ENCODE measurements at regions not wholly inside any gene's neighbourhood (a gene's known extent, or its start where the extent isn't known, plus 50 kb on each side); places are given as distances from the start of the nearest gene placed in this dataset.

GRCh38 chr7:26925768-26926167 lies 61.4 kb upstream of the SKAP2 start:
- H3K4me1 ChIP-seq (replicated peaks in 1 of 4; ENCODE audit: control insufficient read depth in 3 of 4, insufficient read depth in 4 of 4, low read length in 3 of 4): peaks cover 0 to 6% (median 2%) of the 10 kb centered on the region in 4 experiments; a peak in 2 of 7 replicates
- no peak overlapping the region for H3K14ac ChIP-seq (ENCODE audit: insufficient read length)
- no peak overlapping the region for H2BK15ac ChIP-seq (ENCODE audit: low read length)
- CTCF ChIA-PET (ENCODE audit: partially characterized antibody): no interaction called here
- no peak overlapping the region for H3K4me3 ChIP-seq (ENCODE audit: extremely low read depth in 1 of 4, insufficient read depth in 2 of 4, low read depth in 3 of 4, low read length in 4 of 4)
- H4K8ac ChIP-seq (ENCODE audit: extremely low read depth, insufficient read depth, low read length): no peak overlapping the region
- no peak overlapping the region for H2BK5ac ChIP-seq (ENCODE audit: low read depth, low read length)
- no peak overlapping the region for H3K56ac ChIP-seq (replicated peaks; ENCODE audit: insufficient read length, low read depth, low read length)
- H4K20me1 ChIP-seq (replicated peaks in 1 of 2; ENCODE audit: control insufficient read depth in 1 of 2, insufficient read depth in 2 of 2, low read length in 2 of 2): no peaks in the 10 kb centered on the region
- H3K23ac ChIP-seq (ENCODE audit: insufficient read length): no peak overlapping the region
- no peaks in the 10 kb centered on the region for H3K79me2 ChIP-seq (ENCODE audit: control insufficient read depth in 1 of 2, insufficient read depth in 2 of 2, low read length in 2 of 2)
- H3K36me3 ChIP-seq (ENCODE audit: control insufficient read depth in 2 of 4, insufficient read depth in 4 of 4, low read length in 3 of 4): no peaks in the 10 kb centered on the region
- H3K79me1 ChIP-seq (ENCODE audit: low read depth, low read length): no peaks in the 10 kb centered on the region
- H3K27me3 ChIP-seq (replicated peaks in 1 of 4; ENCODE audit: control insufficient read depth in 3 of 4, extremely low read depth in 1 of 4, insufficient read depth in 3 of 4, low read length in 3 of 4): no peaks in the 10 kb centered on the region
- 92% methylated on average over 2 of the region's 2 CpGs; no CpG with 5 or more reads in 1 of the 2 experiments for WGBS, 2 experiments (ENCODE audit: extremely low coverage in 1 of 2, insufficient coverage in 1 of 2, insufficient read length in 1 of 2, insufficient replicate concordance in 2 of 2, low coverage in 1 of 2, low lambda C conversion rate in 2 of 2, missing lambda C conversion rate in 1 of 2)
- no peak overlapping the region for H3K4me2 ChIP-seq (ENCODE audit: insufficient read depth in 1 of 2, low read depth in 2 of 2, low read length in 2 of 2)
- no peak for FAIRE-seq
- no peak for TF ChIP-seq SP1 (IDR thresholded peaks at IDR 0.05; ENCODE audit: low read depth, low read length)
- TF ChIP-seq BACH1 (IDR thresholded peaks at IDR 0.05; ENCODE audit: low read length): no peak
- TF ChIP-seq HDAC6 (IDR thresholded peaks at IDR 0.05; ENCODE audit: low read depth, low read length): no peak
- TF ChIP-seq KDM5A (IDR thresholded peaks at IDR 0.05; ENCODE audit: low read length): no peak
- no peak for TF ChIP-seq USF2 (IDR thresholded peaks at IDR 0.05; ENCODE audit: low read length)
- no peak for TF ChIP-seq YY1 (IDR thresholded peaks at IDR 0.05; ENCODE audit: low read depth, low read length)
- no peak for TF ChIP-seq TAF7 (optimal IDR thresholded peaks at IDR 0.05; ENCODE audit: borderline replicate concordance, low read depth, low read length)
- TF ChIP-seq CEBPB (IDR thresholded peaks at IDR 0.05; ENCODE audit: low read depth, low read length): no peak
- no peak overlapping the region for H3K9ac ChIP-seq (replicated peaks in 1 of 4; ENCODE audit: extremely low read depth in 1 of 4, low read depth in 3 of 4, low read length in 3 of 4)
- H2BK20ac ChIP-seq (ENCODE audit: low read length): no peak overlapping the region
- no peak overlapping the region for H2BK12ac ChIP-seq (ENCODE audit: low read depth, low read length)
- H3K4ac ChIP-seq (replicated peaks; ENCODE audit: insufficient read length, low read depth, low read length): no peak overlapping the region
- no peaks in the 10 kb centered on the region for H3K23me2 ChIP-seq (ENCODE audit: low read depth, low read length)
- no peak overlapping the region for H3K27ac ChIP-seq (ENCODE audit: low read depth, low read length)
- no peak overlapping the region for H4K91ac ChIP-seq (replicated peaks; ENCODE audit: insufficient read length, low read length)
- no peak overlapping the region for H2AFZ ChIP-seq (ENCODE audit: low read length)
- no peak overlapping the region for H4K5ac ChIP-seq (ENCODE audit: insufficient read length, low read depth, low read length)
- DNase-seq (ENCODE audit: low read depth in 1 of 2, low spot score in 2 of 2): no peak
- no peak overlapping the region for H2BK120ac ChIP-seq (replicated peaks; ENCODE audit: low read depth, low read length)
- POLR2A ChIA-PET (ENCODE audit: partially characterized antibody): no interaction called here
- no peak overlapping the region for H3K18ac ChIP-seq (ENCODE audit: extremely low read depth, low read length)
- H3K9me3 ChIP-seq (ENCODE audit: insufficient read depth in 2 of 2, low read depth in 1 of 2, low read length in 1 of 2): no peaks in the 10 kb centered on the region
- no peak overlapping the region for H2AK5ac ChIP-seq (ENCODE audit: low read depth, low read length)
